GM19468 (cell line): ENCODE measurements at regions not wholly inside any gene's neighbourhood (a gene's known extent, or its start where the extent isn't known, plus 50 kb on each side); places are given as distances from the start of the nearest gene placed in this dataset.

ENCODE experiments used
- ATAC-seq: cut with Tn5 transposase; IDR thresholded peaks from one replicate; pipeline ENCODE4 v1.9.1; 2021; ENCODE audit warnings: mild to moderate bottlenecking, moderate library complexity, moderate number of reproducible peaks; ENCODE audit not compliant: unreplicated experiment; ENCODE audit errors: extremely low read depth

DNA sequence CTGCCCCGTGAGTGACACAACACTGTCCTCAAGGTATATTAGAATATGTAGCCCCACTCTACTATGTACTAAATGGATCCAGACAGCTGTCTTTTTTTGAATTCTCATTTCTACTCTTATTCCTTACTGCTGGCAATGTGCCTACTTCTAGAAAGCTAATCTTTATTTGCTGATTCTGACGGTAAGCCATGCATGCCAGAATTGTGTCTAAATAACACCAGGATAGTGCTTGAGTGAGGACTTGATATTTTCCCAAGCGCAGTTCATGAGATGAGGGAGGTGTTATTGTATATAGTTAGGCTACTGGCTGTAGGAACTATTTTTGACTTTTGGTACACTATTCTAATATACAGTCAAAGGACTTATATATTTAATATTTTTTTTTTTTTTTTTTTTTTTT lies 316.2 kb upstream of the NAV3 start:
- no peak for ATAC-seq

DNA sequence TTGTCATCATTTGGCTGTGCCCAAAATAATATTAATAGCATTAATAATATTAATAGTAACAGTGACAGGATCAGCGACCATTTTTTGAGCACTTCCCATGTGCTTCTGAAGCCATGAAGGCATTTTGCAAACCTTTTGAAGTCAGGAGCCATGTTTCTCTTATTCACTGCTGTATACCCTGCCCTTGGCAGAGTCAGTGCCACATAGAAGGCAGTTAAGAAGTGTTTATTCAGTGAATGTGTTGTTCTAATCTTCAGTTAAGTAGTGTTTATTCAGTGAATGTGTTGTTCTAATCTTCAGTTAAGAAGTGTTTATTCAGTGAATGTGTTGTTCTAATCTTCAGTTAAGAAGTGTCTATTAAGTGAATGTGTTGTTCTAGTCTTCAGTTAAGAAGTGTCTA lies 319.7 kb upstream of the NAV3 start:
- ATAC-seq = no peak

DNA sequence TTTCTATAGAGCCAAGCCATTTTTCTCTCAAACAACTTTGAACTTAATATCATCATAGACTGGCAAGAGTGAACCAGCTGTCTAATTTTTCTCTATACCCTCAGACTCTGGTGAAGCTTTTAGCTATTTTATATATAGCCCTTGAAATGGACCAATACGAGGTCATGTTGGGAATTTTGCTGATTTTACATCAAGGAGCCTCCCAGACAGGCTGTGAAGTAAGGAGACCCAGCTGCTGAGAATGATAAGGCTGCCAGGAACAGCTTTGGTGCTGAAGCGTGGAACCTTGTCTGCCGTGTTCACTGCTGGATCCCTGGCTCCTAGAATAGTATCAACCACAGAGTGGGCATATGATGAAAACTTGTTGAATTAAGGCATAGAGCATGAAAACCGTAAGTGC lies 326.2 kb upstream of the NAV3 start:
- ATAC-seq = no peak

DNA sequence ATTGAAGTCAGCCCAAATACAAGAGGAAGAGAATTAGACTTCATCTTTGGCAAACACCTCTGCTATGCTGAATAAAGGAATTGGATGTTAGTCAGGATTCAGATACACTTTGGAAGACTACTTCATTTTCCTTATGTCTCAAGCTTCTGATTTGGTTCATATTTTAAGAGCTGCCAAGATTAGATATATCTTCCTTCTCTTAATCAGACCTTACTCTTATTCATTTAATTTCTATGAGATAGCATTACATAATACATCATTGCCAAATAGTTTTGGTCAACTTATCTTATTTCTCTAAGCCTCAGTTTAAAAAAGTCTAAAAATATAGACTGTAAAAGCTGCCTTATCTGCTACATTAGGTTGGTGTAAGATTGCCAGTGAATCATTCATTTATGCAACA lies 330.6 kb upstream of the NAV3 start:
- ATAC-seq = no peak

DNA sequence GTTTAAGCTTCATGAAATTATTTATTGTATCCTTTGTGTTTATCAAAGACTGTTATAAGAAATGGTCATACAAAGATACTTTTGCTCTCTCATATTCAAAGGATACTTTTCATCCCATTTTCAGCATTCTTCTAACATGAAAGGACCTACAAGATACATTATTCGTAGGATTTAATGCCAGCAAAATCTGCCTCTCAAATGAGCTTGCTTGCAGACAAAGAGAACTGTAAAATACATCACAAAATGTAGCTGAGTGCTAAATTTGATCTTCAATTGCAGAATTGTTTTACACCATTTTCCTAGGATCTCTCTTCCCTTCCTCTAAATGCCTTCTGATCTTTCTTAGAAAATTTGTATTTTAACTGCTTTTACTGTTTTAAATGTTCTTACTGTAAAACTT lies 333.0 kb upstream of the NAV3 start:
- no peak for ATAC-seq

DNA sequence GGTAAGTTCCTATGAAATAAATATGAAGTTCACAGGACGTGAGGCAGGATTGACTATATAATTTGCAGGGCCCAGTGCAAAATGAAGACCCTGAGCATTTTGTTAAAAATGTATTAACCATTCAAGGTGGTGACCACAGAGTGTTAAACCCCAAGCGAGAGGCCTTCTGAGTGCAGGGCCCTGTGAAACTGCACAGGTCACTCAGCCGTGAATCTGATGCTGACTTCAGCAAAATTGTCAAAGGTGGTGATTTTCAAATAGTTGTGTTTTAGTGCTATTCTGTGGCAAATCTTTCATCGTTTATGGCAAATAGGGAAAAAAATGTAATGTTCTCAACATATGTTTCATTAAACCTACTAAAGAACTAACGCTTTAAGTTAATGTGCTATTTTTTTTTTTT lies 334.0 kb upstream of the NAV3 start:
- ATAC-seq = no peak

DNA sequence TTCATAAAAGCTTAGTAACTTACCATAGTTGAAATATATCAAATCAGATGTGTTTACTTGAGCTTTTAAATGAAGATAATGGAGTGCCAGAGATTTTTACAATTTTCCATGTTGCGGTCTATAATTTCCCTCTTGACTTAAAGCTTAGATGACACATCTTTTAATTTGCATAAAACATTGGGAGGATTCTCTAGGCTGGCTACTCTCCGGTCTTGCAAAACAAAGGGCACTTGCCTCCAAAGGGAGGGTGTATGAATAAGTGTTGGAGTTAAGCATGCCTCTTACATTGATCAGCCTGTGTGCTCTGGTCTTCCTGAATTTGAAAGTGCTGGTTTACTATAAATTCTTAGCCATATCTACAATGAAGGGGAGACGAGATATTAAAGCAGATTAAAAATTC lies 336.4 kb upstream of the NAV3 start:
- no peak for ATAC-seq

DNA sequence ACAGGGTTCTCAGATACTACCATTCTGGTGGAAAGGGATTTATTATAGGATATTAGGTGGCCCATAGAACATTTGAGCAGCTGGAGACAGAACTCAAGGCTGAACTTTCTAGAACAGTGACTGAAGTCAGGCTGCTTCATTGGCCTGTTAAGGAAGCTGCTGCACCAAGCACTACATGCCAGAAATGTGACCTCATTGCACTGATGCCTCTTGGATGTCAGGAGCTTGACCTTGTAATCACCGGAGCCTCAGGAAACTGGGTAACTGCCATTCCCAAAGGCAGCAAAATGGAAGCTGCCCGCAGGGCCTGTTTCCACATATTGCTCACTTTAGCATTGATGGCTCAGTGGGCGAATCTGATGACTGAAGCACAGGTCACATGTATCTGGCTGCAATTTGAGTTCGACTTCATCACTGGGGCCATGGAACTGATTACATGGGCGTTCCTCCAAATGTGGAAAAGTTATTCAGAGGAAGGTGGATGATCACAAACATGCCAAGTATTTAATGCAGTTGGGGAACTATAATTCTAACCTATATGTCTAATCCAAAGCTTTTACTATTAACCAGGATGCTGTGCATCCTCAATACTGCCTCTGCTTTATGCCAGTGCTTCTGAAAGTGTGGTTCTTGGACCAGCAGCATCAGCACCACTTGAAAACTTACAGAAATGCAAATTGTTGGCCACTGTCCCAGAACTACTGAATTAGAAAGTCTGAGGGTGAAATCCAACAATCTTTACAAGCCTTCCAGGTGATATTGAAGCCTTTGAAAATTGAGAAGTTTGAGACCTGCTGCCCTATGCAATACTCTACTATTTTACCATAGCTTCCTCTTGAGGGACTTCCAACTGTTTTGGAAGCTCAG lies 337.2 kb upstream of the NAV3 start:
- no peak for ATAC-seq

DNA sequence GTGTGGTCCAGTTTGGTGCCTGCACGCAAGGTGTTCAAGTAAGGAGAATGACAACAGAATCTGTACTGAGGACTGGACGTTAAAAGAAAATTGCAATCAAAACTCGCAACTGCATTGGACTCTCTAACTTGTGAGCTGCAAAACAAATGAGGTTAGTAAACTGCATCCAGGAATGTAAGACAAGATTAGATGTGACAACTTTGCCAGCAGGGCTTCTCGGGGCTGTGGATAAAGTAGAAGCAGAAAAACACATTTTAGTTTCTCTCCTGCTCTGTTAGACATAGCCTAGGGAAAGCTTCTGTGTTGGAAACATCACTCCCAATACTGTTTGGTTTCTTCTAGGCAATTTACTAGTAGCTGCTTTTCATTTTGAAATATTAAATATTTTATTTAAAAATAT lies 338.2 kb upstream of the NAV3 start:
- no peak for ATAC-seq

DNA sequence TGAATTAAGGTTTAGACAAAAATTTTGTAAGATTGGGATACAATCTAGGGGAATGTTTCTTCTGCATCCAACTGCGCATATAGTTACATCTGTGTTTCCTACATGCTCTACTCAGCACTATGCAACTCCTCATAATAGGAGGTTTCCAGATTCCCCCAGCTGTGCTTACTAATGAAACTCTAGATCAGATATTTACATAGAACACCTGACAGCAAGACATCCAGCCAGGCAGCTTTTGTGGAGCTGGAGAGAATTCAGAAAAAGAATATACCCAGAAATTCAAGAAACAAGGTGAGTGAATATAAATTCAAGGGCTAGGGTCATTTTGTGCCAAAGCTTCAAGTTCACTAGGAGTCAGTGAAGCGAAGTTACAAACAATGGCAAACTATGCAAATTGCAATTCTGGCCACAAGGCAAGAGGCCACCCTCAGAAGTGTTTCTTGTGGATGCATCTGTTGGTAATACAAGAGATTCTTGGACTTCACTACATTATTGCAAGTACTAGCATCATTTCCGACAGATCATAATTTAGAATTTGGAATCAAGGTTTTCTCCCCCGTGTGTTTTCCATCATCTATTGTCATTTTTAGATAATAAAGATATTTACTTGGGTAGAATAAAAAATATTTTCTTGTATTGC lies 341.2 kb upstream of the NAV3 start:
- no peak for ATAC-seq

DNA sequence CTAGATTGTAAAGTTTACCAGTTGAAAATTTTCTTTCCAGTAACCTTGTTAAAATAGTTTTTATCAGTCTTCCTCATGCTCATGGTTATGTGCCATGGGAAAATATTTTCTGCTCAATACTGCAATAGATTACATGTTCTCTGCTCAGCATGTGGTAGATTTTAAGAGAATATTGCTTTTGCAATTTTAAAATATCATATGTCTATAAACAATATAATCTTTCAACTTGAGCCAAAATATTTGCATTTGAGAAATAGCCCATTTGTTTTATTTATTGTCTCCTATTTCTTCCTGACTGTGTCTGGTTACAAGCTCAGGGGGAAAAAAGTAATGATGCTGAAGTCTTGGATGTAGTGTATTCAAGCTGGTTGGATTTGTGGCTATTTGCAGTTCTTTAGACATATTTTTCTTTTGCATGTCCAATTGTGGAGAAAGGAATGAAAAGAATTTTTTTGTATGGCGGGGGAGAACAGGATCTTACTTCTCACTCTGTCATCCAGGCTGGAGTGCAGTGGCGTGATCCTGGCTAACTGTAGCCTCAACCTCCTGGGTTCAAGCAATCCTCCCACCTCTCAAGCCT lies 342.6 kb upstream of the NAV3 start:
- no peak for ATAC-seq

DNA sequence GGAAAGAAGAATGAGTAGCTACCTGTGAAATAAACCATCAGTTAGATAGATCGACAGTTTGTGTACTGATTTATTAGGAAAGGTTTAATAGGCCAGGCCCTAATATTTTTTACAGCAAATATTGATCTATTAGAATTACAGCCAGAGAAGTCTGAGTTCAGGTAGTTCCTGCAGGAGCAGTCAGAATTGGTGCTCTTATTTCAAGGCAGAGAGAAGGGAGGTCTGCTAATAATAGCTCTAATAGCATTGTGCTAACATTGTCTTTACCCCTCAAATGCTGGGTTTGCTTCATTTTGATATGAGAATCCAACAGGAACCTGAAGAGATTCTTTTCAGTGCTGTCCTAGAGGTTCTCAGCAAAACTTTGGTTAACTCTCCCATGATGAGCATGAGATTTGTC lies 343.8 kb upstream of the NAV3 start:
- no peak for ATAC-seq

DNA sequence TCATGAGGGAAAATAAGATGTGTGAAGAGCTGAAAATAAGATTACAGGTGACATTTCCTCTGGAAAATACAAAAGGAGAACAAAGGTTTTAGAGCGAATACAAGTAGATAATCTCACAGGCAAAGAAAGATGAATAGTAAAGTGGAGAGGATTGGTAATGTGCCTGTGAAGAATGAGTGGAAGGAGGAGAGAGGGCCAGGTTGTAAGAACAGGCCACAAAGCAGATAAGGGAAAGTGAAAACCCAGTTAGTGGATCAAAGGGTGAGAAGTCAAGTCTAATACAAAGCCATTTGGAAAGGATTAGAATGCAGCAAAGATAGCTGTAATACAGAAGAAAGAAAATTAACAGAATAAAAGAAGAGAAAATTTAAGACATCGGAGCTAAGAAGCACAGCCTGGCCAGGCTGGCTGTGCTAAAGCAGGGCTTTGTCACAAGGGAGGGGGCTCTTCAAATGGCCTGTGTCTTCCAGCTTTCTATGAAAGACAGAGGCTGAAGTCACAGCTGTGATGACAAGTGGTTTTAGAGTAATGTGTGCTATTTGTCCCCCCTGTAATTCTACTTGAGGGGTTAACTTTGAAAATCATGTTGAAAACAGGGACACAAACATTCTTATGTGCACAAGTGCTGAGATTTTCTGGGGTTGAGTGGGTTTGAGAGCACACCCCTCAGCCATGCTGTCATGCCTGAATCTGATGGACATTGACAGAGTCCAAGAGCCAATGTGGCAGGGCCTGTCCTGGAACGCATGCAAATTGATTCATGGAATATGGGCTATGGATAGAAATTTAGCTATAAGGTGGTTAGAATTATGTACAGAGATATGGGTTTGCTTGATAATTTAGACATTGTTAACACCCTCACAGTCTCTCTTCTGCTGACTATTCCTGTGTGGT lies 344.5 kb upstream of the NAV3 start:
- ATAC-seq = no peak

DNA sequence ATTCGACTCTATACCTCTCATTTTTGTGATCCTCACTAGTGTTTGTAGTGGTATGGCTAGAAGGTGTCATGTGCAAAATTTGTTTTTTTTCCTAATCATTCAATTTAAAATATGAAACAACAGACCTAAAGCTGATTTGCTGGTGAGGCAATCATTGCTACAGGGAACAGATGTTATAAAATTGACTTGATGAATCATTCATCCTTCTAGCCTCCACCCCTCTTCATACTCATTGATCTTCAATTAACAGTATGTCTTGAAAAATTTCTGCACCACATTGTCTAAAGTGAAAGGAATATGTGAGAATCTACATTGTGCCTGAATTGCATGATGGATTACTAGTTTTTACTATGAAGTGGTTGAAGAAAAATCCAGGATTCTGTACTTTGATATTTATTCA lies 349.0 kb upstream of the NAV3 start:
- no peak for ATAC-seq

DNA sequence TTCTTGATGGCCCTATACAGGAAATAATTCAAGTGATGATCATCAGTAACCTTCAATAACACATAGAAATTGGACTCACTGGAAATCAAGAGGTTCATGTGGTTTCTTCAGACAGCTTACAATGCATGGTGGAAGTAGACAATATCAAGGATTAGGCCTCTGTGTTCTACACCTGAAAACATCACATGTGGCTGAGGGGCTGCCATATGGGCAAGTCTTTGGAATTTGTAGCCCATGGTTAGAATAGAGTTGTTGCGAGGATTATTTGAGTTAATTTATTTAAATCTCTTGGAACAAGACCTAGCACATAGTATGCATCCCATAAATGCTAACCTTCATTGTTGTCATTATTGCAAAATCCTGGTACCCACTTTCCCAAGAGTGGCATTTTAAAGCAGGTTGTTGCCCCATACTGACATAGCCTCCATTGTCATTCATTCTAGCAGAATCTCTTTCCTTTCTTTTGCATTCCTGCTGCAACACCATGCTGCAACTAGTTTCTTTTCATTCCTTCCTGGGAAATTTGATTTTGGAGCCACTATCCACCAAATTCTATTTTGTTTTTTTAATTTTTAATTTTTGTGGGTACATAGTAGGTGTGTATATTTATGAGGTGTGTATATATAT lies 352.7 kb upstream of the NAV3 start:
- ATAC-seq = no peak

DNA sequence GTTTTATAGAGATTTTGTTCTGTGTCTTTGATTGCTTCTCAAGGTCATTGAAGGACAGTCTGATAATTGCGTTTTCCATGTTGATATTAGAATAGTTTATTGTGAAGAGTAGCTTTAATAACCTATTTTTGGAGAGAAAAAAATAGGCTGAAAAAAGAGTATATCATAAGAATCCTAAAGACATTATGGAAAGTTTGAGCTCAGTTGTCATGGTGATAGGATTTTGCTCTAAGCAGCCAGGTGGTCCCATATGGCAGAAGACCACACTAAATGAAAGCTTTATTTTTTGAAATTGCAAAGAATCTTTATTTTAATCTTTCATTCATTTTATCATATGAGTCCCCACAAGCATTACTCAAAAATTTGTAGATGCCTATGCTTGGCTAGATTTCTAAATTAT lies 358.9 kb upstream of the NAV3 start:
- no peak for ATAC-seq

DNA sequence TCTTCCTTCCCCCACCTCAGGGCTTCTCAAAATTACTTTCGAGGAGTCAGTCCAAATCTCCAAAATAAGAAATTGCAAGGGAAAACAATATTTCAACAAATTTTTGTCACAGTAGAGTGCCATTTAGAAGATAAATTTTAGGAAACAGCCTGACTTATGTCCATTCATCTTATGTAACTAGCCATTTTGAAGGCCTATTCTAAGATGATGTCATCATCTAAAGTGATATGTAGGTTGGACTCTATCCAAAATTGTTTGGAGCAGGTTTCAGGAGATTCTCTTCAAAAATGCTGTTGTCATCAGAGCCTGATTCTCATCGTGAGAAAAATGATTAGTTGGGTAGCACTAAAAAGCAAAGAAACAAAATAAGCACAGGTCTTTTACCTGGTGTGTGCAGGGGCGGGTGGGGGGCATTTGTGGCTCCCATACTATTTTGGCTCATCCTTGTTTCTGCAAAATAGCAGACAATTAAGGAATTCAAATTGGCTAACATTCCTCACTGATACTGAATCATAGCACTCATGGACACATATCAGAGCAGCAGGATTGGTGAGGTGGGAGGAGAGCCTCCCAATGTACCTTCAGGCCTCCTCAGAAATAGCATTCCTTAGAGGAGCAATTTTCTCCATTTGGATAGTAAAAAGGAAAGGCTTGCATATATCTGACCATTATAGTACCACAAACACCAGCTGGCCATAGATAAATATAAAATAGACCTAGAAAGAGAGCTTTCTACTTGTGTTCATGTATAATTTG lies 360.9 kb upstream of the NAV3 start:
- ATAC-seq = no peak

DNA sequence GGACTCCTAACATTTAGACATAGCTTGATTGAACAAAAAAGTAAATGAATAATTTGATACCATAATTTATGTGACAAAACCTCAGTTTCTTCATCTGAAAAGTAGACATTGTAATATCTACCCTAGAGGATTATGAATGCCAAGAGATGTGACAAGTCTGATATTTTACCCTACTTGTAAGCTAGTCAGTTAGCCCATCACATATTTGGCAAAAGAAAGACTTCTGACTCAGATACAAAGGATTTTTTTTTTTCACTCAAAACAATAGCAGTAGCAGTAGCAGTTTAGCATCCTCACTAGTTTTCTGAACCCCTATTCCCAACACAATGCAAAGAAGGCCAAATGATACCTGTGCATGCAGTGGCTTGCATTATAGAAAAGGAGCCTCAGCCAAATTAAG lies 377.3 kb upstream of the E2F7 start:
- ATAC-seq = no peak

DNA sequence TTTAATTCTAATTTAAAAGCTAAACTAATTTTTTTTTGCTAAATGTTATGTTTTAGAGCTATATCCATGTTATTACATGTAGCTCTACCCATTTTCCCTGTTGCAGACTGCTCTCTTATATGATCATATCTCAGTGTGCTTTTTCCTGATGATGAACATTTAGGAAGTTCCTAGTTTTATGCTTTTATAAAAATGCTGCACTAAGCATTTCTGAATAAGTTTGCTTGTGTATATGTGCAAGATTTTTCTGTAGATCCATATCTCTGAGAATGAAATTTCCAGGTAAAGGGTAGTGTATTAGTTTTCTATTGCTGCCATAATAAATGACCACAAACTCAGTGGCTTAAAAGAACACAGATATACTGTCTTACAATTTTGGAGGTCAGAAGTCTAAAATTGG lies 374.4 kb upstream of the E2F7 start:
- ATAC-seq = no peak

DNA sequence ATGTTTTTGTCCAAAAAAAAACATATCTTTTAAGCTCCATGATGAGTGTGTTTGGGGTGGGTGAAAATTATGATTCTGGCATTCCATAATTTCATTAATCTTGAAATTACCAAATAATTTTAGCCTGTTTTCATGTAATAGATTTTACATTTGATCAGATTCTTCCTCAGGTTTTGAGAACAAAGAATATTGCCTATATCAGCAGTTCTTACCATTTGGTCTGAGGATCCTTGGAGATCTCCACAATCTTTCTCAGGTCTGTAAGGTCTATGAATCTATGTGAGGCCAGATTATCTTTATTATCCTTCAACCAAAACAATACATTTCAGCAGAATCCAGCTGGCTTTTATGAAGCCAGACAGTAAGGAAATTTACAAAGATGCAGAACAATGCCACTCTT lies 373.3 kb upstream of the E2F7 start:
- ATAC-seq = no peak
